HL-60 (cell line): ENCODE measurements at regions not wholly inside any gene's neighbourhood (a gene's known extent, or its start where the extent isn't known, plus 50 kb on each side); places are given as distances from the start of the nearest gene placed in this dataset.

ENCODE experiments used
- GABPA ChIP-seq: IDR thresholded peaks from 2 replicates; pipeline ENCODE4 v1.6.1; 2012; ENCODE audit warnings: low read depth
- POLR2AphosphoS5 ChIP-seq: IDR thresholded peaks from 2 replicates; pipeline ENCODE4 v1.6.1; 2012; ENCODE audit warnings: low read depth
- TF ChIP-seq, protein P1 (sequence below): IDR thresholded peaks from one replicate; pipeline ENCODE4 v1.5.1; 2011; ENCODE audit warnings: low read length, control low read depth, inconsistent platforms; ENCODE audit not compliant: insufficient read depth
- TF ChIP-seq, protein P2 (sequence below): IDR thresholded peaks from 2 replicates; pipeline ENCODE4 v1.6.1; 2012; ENCODE audit warnings: low read depth; ENCODE audit not compliant: insufficient replicate concordance

DNA sequence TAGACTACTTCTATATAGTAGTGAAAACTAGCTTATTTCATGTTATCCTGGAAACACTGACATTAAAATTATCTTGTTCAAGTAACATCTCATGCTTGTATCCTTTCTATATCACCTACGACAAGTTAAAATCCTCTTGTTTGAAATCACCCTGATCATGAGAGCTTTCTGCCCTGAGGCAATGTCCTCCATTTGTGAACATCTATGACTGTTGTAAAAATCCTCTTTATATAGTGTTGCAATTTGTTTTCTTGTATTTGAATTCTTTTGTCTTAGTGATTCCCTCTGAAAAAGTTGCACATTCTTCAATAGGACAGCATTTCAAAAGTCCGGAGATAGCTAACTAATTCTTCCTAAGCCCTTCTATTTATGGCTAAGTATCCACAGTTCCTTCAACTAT, 480.3 kb downstream of the NSUN3 start:
- TF ChIP-seq, protein P1, sequence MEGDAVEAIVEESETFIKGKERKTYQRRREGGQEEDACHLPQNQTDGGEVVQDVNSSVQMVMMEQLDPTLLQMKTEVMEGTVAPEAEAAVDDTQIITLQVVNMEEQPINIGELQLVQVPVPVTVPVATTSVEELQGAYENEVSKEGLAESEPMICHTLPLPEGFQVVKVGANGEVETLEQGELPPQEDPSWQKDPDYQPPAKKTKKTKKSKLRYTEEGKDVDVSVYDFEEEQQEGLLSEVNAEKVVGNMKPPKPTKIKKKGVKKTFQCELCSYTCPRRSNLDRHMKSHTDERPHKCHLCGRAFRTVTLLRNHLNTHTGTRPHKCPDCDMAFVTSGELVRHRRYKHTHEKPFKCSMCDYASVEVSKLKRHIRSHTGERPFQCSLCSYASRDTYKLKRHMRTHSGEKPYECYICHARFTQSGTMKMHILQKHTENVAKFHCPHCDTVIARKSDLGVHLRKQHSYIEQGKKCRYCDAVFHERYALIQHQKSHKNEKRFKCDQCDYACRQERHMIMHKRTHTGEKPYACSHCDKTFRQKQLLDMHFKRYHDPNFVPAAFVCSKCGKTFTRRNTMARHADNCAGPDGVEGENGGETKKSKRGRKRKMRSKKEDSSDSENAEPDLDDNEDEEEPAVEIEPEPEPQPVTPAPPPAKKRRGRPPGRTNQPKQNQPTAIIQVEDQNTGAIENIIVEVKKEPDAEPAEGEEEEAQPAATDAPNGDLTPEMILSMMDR, result no peak
- TF ChIP-seq POLR2AphosphoS5 (no peak), GABPA (no peak)
- TF ChIP-seq, protein P2, sequence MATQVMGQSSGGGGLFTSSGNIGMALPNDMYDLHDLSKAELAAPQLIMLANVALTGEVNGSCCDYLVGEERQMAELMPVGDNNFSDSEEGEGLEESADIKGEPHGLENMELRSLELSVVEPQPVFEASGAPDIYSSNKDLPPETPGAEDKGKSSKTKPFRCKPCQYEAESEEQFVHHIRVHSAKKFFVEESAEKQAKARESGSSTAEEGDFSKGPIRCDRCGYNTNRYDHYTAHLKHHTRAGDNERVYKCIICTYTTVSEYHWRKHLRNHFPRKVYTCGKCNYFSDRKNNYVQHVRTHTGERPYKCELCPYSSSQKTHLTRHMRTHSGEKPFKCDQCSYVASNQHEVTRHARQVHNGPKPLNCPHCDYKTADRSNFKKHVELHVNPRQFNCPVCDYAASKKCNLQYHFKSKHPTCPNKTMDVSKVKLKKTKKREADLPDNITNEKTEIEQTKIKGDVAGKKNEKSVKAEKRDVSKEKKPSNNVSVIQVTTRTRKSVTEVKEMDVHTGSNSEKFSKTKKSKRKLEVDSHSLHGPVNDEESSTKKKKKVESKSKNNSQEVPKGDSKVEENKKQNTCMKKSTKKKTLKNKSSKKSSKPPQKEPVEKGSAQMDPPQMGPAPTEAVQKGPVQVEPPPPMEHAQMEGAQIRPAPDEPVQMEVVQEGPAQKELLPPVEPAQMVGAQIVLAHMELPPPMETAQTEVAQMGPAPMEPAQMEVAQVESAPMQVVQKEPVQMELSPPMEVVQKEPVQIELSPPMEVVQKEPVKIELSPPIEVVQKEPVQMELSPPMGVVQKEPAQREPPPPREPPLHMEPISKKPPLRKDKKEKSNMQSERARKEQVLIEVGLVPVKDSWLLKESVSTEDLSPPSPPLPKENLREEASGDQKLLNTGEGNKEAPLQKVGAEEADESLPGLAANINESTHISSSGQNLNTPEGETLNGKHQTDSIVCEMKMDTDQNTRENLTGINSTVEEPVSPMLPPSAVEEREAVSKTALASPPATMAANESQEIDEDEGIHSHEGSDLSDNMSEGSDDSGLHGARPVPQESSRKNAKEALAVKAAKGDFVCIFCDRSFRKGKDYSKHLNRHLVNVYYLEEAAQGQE, result no peak
